Stimulated activated CD8-positive, alpha-beta memory T cell treated with anti-CD3 and anti-CD28 coated beads, Interleukin-7, amount 100 ng/mL, for 1 hour (primary cell): ENCODE measurements at regions not wholly inside any gene's neighbourhood (a gene's known extent, or its start where the extent isn't known, plus 50 kb on each side); places are given as distances from the start of the nearest gene placed in this dataset.

Experiments
- DNase-seq, 2 donors: peaks; one replicate each; pipeline ENCODE4 v3.0.0-alpha.2; 2020; ENCODE audit warnings: low read depth in 2 of 2

GRCh38 chr17:79420318-79421243 lies 190.3 kb downstream of the RBFOX3 start:
- no peak for DNase-seq

- DNase-seq = no peak
Observed at GRCh38 chr17:79417476-79417988, 193.3 kb downstream of the RBFOX3 start.

- DNase-seq = no peak
Observed at GRCh38 chr17:79415909-79416308, 194.9 kb downstream of the RBFOX3 start.

- no peak for DNase-seq
Observed at GRCh38 chr17:79415365-79415764, 195.5 kb downstream of the RBFOX3 start.

DNA sequence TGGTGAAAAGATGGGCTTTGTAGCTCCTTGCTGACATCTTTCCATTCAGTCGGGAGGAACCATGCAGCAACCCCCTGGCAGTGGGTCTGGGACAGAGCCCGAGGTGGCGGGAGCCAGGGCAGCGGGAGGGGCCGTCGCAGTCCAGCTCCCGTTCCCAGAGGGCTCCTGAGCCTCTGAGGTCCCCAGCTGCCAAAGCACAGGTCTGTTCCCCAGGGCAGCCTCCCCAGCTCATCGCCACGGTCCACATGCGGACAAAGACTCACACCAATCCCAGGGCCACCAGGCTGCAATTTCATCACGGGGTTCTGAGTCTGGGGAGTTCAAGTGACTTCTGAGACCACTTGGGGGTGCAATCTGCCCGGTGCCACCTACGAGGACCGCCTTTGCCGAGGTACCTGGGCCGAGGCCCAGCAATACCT lies 196.0 kb downstream of the RBFOX3 start:
- DNase-seq = no peak

GRCh38 chr17:79414063-79414792 lies 196.6 kb downstream of the RBFOX3 start:
- DNase-seq = no peak

- no peak for DNase-seq
Observed at GRCh38 chr17:79413611-79414010, 197.2 kb downstream of the RBFOX3 start.

GRCh38 chr17:79412886-79413390 lies 197.9 kb downstream of the RBFOX3 start:
- no peak for DNase-seq

- no peak for DNase-seq
Observed at GRCh38 chr17:79412110-79412509, 198.7 kb downstream of the RBFOX3 start.

DNA sequence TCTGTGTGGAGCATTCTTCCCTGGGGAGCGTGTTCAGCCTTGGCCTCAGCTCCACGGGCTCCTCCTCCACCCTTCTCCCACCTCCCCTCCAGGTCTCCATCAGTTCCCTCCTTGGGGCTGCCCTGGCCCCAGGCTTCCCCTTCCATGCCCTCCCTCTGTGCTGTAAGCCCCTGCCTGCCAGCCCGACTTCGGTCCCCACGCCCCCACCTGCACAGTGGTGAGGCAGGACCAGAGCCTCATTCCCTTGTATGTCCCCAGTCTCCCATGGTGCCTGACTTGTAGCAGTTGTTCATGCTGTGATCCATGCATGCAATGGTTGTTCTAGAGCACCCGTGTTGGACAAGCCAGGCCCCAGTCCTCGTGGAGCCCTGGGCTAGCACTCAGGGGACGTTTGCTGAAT lies 199.4 kb downstream of the RBFOX3 start:
- DNase-seq = no peak

- no peak for DNase-seq
Observed at GRCh38 chr17:79410681-79411080, 200.2 kb downstream of the RBFOX3 start.

- no peak for DNase-seq
Observed at GRCh38 chr17:79408251-79408650, 202.6 kb downstream of the RBFOX3 start.

DNA sequence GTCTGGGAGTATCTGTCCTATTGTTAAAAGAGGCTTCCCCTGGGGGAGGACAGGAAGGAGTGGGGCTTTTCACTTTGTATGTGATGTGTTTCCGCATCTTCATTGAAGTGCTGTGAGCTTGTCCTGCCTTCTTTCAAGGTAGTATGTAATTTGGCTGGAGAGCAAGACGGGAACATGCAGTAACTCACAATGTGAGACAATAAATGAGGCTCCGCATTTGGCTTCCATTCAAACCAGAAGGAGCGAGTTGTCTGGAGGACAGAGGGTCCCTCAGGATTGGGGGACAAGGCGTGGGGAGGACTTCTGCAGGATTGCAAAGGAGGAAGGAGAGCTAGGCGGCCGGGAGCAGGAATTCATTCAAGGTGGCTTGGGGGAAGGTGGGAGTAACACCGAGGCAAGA lies 203.5 kb downstream of the RBFOX3 start:
- DNase-seq = no peak

DNA sequence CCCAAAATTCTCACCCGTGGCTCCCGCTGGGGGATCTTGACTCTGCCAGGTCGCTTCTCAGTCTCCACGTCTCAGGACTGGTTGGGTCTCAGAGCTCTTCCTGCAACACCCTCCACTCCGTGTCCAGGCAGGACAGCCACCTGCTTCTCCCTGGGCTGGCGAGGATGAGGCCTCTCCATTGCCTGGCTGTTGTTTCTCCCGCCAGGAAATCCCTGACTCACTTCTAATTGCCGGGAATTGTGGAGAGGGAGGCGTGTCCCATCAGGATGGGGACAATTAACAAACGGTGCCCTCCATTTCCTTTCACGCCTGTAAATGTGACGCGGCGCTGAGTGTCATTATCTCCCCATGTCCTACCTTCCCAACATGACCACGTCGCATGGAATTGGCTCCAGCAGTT lies 204.5 kb downstream of the RBFOX3 start:
- DNase-seq = no peak

DNA sequence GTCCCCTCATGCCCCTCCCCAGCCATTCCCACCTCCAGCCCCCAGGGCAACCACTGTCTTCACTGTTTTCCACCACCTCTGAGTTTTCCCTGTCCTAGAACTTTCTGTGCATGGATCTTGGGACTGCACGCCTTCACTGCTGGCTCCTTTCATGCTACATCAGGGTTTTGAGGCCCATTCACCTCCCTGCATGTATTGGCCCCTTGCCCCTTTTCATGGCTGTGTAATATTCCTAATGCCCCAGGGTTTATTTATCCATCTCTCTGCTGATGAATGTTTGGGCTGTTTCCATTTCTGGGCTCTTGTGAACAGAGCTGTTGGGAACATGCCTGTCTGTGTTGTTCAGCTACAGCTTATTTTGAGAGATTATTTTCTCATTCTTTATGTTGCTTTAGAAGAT lies 205.0 kb downstream of the RBFOX3 start:
- no peak for DNase-seq

- DNase-seq = no peak
Observed at GRCh38 chr17:79404136-79404911, 206.5 kb downstream of the RBFOX3 start.

DNA sequence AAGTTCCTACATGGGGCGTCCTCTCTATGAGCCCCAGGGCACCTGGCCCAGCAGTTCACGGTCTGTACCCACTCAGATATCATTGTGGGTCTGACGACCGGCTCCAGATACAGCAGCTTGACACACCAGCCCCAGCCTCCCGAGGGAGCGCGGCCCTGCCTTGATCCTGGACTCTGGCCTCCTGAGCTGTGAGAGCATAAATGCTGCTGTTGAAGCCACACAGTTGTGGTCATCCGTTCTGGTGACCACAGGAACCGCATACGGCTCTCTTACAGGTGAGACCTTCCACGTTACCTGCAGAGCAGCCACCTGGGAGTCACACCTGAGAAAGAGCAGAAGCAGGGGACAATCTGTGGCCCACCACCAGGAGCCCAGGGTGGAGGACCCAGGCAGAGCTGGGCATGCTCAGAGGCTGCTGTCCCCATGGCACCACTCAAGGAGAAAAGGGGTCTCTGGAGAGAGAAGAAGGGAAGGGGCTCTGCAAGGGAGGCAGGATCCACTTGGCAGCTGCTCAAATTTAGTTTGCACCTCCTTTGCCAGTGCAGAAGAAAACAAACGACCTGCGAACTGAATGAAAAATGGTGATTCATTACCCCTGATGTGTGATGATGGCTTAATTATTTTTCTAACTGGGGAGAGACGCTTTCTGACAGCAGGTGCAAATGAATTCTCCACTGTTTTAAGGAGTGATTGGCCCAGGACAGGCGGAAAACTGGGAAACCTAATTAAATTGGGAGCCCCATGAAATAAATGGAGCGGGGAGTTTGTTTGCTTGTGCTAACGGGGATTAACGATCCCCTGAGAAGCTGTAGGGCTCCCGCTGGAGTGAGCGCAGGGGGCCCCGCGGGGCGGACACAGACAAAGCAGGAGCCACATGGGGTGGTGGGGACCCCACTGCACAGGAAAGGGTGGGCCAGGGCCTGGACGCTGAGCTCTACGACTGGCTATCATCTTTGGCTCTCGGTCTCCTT lies 208.9 kb downstream of the RBFOX3 start:
- no peak for DNase-seq

DNA sequence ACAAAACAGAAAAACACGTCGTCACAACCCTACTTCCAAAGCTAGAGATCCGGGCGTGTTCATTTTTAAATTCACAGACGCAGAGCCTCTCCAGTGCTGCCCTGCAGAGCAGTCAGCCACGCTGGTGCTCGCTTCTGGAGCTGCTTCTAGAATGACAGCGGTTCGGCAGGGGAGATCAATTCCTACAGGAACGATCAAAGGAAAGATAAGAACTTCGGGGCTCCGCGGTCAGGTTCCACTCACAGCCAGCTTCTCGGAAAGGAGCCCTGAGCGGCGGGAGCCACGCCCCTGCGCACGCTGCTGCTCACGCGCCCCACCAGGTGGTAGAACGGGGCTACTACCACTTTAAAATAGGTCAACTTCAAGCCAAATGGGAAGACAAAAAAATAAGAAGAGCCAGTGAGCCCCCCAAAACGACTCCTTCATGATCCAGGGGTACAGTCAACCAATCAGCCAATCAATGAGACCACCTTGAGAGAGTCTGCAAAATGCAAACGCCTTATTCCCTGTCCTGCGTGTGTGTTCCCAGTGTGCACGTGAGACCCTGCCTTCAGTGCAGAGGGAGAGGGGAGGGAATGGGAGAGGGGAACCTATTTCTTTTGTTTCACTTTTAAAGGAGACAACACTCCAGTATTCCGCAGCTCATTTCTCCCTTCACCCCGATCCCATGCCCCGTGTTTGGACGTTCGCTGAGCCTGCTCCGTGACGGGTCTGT lies 209.7 kb downstream of the RBFOX3 start:
- DNase-seq = peak; percentile 56 to 60

DNA sequence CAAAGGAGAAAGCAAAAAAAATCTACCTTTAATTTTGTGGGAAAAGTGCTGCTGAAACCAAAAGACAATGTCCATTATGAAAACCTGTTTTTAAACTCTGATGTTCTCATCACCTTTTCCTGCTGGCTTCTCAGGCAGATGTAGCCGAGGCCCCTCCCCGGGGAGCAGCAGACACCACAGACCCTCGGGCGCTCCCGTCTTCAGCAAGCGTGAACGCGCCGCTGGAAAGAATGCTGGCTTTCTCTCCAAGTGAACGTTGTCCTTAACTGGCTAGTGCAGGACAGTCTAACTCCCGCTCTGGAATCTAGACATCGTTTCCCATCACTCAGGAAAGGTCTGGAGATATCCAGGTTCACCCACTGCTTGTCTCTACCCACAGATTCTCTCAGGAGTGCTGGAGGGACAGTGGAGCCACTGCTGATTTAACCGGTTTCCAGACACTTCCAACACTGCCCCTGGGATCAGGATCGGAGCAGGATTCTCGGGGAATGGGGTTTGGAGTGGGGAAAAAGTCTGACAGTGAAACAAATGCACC lies 211.2 kb downstream of the RBFOX3 start:
- DNase-seq = no peak

DNA sequence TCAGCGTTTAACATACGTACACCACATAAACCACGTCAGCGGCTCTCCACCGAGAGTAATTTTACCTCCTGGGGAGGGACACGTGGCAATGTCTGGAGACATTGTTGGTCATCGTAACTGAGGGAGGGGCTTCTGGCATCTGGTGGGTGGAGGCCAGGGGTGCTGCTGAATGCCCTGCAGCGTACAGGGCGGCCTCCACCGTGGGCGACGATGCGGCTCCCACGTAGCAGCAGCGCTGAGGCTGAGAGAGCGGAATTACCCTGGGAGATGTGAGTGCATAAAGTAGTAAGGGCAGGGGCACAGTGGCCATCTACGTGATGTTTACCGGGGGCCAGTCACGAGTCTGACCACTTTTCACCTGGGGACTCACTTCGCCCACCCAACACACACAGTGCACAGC lies 212.4 kb downstream of the RBFOX3 start:
- DNase-seq = no peak
